DMS79 treated with DMSO at 0.1 percent for 48 hours (cell line): ENCODE measurements at regions not wholly inside any gene's neighbourhood (a gene's known extent, or its start where the extent isn't known, plus 50 kb on each side); places are given as distances from the start of the nearest gene placed in this dataset.
"Not testable (repeated sequence)": the region's sequence is repeated elsewhere in the genome, so short reads cannot be mapped to it uniquely, and the experiment has no call there.

Source experiments
- DNase-seq: peaks from one replicate; lab custom pipeline; 2025; lab: John Stamatoyannopoulos, UW

DNA sequence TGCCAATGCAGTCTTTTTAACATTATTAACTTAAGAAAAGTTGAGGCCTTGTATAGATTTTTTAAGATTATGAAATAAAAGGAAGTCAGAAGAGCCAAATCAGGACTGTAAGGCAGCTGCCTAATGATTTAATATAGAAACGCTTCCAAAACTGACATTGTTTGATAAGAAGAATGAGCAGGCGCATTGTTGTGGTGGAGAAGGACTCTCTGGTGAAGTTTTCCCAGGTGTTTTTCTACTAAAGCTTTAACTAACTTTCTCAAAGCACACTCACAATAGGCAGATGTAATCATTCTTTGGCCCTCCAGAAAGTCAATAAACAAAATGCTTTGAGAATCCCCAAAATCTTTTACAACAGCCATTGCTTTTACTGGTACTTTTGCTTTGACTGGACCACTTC lies 288.6 kb upstream of the FIGN start:
- DNase-seq, result no peak

DNA sequence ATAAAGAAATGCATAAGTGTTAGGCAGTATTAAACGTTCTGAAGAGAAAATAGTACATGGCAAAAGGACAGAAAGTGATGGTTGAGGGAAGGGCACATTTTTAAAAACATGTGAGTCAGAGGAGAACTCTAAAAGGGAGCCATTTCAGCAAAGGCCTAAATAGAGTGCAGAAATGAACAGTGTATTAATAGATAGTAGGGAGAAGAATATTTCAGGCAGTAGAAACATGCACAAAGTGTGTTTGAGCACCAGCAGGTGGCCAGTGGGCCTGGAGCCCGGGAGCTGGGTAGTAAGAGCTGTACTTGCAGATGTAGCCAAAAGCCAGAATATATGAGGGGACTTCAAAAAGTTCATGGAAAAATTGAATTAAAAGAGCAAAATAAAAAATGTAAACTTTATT lies 288.1 kb upstream of the FIGN start:
- no peak for DNase-seq

DNA sequence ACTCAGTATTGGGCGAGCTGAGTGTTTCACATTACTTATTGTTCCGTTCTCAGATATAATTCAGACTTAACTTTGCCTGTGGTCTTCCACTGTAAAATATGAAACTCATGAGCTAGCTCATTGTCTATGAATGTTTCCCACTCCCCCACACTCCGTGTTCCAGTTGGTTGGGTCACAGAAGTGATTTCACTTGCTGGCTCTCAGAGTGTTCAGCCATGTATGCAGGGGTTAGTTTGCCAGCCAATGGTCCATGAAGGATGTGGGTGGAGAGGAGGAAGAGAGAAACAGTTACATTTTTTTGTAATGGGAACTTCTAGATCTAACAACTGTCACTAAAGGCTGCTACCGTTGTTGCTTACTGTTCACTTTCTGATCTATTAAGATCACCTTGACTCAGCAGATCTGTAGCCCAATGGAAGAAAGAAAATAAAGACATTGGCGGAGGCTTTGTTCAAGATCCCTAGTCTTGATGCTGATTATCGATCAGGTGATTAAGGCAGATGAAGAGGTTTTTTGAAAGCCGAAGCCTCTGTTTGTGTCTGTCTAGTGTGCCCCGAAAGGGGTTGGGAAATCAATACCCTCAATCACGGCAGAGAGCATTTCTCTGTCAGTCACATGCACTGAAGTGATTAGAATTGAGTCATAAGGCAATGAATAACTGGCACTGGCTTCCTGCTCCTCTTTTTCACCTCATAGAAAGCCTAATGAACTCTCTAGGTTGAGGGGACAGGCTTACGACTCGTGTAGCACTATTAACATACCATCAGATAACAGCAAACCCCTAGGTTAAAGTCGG lies 279.7 kb upstream of the FIGN start:
- DNase-seq, result no peak

DNA sequence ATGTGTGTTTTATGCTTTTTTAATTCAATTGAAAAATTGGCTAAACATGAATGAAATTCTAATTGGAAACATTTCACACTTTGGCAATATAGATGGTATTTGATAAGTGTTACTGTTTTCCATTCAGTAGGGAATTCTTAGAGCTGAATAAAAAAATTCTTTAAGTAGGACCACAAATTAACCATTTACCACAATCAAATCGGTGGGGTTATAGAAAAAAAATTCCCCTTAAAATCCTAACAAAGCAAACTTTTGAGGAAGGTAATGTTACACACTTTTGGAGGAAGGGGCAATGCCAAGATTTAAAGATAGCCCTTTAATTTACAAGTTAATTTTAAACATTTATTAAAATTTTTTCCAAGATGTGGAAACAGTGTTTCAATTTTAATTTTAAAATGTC lies 279.0 kb upstream of the FIGN start:
- DNase-seq, result no peak

DNA sequence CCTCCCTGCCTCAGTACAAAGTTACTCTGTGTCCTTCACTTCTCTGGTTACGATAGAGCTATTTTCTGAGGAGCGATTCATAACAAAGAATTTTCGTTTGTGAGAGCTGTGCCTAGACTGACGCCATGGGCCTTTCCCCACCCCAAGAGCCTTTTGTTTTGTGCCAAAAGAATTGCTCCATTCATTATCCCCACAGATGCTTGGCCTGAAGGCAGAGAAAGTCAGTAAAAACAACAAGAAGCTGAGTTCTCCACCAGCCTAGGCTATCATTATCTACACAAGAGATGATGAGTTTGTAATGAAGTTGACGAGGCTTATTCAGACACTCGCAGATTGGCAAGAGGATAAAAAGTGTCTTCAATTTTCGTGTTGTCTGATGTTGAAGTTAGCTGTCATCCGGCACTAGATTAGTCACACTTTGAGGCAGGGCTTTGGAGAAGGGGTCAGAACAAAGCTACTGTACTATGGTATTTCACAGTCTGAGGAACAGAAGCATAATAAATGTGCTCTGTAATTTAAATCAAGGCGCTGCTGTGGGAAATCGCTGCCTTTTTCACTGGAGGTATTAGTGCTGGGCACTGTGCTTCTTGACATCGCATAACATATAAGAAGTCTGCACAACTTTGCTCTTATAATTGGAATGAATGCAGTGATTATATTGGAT lies 278.4 kb upstream of the FIGN start:
- no peak for DNase-seq

DNA sequence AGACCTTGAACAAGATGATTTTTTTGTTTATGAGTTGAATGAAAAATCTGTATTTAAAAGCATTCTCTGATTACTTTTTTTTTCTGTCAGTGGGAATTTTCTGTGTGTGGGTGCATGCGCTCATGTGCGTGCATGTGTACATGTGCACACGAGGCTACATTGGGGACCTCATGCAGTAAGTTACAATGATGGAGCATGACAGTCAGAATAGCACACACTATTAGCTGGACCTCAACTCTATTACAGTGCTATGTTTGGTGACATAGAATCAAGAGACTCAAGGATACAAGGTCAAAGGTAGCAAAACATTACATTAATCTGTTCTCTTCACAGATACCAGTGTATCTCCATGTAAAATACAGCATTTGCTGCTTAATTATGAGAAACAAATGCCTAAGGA lies 276.8 kb upstream of the FIGN start:
- no peak for DNase-seq

DNA sequence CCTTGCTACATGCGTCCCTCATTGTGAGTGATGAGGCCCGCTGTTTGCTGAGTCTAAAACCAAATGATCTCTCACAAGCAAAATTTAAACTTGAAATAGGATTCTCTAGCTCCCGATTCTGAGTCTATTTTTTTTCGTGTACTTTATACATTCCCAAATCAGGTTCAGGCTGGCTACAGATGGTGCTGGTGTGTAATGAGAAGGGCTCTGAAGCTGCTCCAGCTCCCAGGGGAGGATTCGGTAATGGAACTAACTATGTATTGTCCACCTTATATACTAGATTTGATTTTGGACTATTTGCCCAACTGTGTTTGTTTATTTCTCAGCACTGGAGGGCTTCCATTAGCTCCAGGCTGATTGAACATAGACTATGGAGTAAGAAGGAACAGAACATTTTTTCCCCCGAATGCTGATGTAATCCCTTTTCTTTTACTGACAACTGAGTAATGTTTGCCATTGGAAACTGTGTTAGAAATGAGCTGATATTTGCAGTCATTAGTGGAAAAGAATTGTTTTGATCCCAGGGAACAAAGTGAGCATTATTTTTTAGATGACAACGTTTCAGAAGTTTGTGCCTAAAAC lies 274.0 kb upstream of the FIGN start:
- DNase-seq, result peak; percentile 16

DNA sequence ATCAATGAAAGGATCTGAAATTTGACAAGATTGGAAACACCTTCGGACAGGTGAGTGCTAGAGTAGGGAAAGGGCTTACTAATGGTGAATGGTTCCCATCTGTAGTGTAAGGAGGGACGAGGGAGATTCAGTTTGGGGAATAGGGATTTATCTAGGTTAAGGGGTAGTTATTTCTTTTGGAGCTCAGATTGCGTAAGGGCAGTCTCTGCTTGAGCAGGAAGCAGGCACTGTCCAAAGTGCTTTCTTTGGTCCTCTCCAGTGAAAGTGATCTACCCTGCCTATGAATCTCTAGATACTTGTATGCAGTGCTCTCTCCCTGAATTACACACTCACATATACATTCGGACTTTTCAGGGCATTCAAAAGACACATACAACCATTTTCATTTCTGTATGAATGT lies 272.9 kb upstream of the FIGN start:
- DNase-seq, result no peak

DNA sequence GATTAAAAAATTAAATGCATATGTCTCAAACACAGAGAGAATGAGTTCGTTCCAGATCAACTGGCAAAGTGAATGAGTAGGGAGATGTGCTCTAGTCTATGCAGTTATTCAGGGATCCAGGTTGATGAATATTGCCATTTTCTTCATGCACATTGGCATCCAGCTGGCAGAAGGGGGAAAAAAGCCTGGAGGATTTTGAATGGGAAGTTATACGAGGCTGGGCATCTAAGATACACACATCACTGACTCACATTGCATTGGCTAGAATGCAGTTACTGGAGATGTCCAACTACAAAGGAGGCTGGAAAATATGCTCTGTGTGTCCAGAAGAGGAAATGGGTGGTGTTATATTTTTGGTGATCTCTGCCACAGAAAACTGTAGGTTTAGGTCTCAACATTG lies 270.9 kb upstream of the FIGN start:
- no peak for DNase-seq

DNA sequence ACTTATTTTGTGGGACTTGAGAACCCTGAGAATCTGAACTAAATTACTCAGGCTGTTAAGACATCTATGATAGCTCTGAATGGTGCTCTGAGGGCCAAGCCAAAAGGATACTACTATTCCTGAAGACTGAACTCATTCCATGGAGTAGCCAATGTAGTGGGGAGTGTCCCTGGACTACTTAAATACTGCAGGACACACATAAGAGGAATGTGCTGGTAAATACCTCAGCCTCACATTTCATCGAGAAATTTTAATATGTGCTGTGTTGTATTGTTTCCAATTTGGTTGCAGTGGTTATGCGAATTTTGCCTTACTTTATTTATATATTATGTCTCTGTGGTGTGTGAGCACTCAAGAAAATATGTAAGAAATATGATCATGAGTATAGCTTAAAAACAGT lies 264.4 kb upstream of the FIGN start:
- no peak for DNase-seq

DNA sequence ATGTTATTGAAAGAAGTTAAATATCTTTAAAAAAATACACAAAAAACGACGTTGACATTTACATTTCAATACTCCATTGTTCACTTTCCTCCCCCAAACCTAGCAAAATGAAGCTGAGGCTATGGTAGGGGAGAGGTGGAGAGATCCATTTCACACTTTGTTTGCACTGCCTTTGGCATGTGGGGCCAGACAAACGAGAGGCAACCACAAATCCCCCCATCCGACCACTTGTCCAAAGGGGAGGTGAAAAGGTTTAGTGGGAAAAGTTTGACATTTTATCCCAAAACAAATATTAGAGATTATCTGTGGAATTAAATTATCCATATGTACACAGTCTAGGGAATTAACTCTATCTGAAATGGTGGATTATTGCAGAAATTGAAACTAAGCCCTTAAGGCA lies 261.7 kb upstream of the FIGN start:
- DNase-seq, result no peak

DNA sequence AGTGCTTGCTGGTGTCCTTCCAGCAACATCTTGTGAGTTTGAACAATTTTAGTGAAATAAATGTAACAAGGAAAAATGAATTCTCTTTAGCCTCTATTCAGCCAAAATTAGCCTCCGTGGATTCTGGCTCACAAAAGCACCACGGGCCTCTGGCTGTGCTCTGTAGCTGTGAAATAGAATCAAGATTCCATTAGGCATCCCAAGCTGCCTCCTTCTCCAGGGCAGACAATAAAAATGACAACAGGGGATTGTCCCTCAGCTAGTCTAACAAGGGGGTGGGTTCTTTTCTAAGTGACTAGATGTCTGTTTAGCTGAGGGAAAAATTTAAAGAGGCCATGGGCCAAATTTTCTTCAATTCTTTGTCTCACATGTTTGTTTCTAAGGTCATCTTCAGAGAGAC lies 254.7 kb upstream of the FIGN start:
- DNase-seq, result no peak

DNA sequence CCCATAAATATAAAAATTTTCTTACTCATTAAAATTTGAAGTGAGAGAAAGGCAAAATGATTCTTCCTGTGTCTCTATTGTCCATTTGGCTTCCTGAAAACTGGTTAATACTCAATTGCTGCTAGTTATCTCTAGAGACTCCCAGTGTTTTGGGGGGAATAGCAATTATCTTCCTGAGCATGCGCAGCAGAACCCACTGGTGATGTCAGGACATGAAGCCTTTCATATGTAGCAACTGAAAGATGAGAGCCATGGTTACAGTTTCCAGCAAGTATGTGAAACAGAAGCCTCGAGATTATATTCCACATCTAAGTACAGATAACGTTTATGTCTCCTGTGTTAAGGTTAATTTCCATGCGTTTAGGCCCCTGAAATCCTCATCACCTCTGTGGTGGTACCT lies 254.3 kb upstream of the FIGN start:
- DNase-seq, result no peak

DNA sequence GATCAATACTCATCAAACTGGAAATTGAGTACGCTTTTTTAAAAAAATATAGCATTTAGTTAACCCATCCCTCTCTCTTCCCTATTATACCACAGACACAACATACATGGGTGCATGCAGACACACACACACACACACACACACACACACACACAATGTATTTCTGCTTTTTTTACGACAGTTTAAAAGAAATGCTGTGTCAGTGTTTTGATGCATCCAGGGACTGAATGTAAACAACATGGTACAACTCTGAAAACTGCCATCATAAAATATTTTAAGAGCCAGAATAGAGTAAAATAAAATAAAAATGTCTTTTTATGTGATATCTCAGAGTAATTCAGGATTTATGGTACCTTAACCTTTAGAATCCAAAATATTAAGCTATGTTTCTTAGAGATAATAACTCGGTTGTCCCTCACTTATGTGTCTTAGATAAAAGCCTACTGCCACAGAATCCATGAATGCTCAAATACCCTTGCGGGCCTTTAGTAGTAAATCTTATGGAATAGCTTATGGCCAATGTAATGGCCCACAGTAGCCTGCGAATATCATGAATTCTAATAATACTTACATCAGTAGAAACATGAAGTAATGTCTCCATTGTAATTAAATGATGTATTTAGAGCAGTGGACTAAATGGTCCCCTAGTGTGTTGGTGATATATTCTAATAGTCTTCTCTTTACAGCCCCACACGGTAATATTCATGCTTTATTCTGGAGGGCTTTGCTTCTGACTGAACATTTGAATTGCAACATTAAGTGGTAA lies 251.6 kb upstream of the FIGN start:
- no peak for DNase-seq

DNA sequence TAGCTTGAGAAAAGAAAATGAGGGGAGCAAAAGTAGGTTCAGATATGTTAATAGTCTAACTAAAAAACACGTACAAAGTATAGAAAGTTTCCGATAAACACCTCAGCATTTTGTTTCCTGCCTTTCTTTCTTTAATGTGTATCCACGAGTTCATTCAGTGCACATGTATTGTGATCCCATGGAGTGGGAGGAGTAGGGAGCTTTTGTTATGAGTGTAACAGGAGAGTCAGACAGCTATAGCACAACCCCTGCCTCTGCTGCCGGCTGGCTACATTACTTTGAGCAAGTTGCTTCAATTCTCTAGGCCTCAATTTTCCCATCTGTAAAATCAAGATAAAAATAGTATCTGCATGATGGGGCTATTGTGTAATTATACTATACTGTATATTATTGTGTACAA lies 249.2 kb upstream of the FIGN start:
- DNase-seq, result no peak

DNA sequence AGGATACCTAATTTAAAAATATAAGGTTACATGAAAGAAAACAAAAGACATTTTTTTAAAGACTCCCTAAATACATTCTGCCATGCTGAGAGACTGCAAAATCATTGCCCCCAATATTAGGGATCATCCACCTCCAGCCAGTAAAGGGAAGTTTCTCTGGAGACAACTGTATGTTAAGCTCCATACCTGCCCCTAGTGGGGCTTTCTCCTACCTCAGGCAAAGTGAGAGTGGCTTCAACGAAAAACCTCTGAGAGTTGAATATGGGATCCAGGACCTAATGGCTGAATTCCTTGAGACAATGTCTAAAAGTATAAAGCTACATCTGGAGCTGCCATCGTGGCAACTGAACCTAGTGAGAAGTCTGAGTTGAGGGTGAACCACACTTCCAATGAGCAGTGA lies 248.1 kb upstream of the FIGN start:
- no peak for DNase-seq

DNA sequence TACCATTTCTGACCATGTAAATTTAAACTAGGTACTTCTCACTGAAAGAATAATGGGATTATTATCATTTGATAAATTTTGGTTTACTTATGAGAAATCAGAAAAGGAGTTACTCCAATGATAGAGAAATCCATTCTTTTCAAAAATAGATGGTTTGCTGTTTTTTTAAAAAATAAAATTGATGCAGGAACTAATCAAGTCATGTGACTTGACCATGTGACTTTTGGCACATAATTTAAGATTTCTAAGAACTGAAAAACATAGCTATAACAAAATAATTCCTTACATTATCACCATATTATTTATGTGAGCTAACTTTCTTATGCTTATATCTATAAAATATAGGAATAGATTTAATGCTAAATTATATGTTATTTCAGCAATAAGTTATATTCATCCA lies 247.1 kb upstream of the FIGN start:
- no peak for DNase-seq

DNA sequence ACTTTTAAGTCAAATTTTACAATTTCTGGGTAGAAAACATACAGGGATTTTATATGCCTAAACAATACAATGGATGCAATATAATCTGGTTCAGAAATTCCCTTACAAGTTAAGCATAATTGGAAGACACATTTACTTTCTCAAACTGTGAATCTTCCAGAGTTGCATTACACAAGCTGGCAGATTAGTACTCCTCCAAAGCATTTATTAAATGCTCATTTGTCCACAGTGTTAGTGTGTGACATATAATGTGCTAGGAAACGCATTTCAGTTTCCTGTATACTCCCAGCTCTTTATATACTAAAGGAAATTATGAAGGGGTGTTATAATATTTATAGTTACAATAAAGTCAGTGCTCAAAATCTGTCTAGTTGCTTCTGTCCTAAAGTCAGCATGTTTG lies 239.0 kb upstream of the FIGN start:
- no peak for DNase-seq

DNA sequence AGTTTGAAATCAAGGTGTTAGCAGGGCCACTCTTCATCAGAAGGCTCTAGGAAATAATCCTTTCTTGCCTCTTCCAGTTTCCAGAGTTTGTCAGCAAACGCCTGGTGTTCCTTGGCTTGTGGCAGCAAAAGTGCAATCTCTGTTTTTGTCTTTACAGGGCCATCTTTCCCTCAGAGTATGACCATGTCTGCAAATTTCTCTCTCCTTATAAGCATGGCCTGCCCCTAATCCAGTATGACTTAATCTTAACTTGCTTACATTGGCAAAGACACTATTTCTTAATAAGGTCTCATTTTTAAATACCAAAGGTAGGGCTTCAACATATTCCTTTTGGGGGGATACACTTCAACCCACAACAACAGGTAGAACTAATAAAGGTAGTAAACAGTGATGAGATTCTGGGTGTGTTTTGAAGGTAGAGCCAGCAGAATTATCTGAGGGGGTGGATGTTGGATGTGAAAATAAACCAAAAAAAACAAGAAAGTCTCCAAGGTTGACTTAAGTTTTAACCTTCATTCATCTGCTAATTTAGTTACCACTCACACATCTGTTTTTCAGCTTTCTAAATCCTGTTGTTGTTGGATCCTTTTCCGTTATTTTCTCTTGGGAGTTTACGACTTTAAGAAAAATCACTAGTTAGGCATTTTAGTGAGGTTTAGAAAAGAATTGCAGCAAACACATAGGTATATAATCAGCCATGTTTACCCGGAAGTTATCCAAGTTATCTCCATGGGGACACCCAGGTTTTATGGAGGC lies 234.4 kb upstream of the FIGN start:
- DNase-seq, result no peak

DNA sequence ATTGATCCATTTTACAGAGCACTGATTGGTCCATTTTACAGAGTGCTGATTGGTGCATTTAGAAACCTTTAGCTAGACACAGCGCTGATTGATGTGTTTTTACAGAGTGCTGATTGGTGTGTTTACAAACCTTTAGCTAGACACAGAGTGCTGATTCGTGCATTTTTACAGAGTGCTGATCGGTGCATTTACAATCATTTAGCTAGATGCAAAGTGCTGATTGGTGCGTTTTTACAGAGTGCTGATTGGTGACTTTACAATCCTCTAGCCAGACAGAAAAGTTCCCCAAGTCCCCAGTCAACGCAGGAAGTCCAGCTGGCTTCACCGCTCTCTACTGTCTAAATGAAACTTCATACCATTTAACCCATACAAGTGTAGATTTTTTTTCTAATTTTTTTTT lies 228.5 kb upstream of the FIGN start:
- DNase-seq, result not testable (repeated sequence)

DNA sequence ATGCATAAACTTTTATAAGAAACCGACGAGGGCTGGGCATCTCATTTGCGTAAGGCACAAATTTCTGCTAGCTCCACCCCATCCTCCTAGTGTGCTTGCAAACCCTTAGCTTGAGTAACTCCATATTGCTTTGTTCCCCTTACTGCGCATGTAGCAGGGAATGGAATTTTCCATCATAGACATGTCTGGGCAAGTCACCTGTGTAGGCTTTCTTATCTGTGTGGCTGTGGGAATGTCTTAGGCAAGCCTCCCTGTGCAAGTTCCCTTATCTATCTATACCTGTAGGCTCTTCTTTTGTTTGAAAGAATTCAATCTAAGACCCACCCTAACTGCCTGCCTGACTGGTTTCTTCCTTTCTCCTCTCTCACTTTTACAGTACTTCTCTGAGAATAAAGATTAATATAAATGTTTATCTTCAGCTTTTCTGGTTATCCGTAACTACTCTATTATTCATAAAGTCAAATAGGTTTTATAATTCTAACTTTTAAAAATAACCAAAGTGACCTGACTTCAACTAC lies 217.6 kb upstream of the FIGN start:
- no peak for DNase-seq

DNA sequence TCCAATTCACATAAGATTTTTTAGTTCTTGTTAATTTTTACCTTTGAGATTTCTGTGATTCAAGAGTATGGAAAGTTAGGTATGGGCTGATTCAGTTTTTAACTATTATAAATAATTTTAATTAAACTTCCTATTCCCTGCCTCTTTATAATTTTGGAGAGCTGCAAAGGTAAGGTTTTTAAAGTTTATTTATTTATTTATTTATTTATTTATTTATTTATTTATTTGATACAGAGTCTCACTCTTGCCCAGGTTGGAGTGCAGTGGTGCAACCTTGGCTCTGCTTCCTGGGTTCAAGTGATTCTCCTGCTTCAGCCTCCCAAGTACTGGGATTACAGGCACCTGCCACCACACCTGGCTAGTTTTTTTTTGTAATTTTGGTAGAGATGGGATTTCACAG lies 215.5 kb upstream of the FIGN start:
- no peak for DNase-seq
